GDM1 (cell line): ENCODE measurements at regions not wholly inside any gene's neighbourhood (a gene's known extent, or its start where the extent isn't known, plus 50 kb on each side); places are given as distances from the start of the nearest gene placed in this dataset.
"Not testable (repeated sequence)": the region's sequence is repeated elsewhere in the genome, so short reads cannot be mapped to it uniquely, and the experiment has no call there.

ENCODE experiments used
- DNase-seq: peaks from one replicate; lab custom pipeline; 2025; lab: John Stamatoyannopoulos, UW

GRCh38 chr6:81002126-81002525 is 750.4 kb downstream of the TENT5A start:
- no peak for DNase-seq

- DNase-seq: no peak
Measured at GRCh38 chr6:80991316-80991715, 761.2 kb downstream of the TENT5A start.

GRCh38 chr6:80988892-80989291 is 763.6 kb downstream of the TENT5A start:
- DNase-seq: no peak

DNA sequence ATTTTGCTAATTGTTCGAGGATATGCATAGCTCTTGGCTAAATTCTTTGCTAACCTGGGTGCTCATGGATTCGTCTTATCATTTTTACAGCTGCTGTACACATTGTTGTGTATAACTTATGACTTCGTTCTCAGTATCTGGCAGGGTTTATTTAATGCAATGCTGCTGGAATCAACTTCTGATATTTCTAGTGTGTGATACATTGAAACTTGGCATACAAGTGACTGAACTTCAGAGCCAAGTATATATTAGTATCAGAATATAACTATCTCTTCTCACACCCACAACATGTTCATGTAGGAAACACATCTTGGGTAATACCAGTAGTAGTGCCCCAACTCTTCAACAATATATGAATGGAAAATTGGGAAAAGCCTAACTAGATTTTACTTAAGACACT is 764.2 kb downstream of the TENT5A start:
- no peak for DNase-seq

- not testable (repeated sequence) for DNase-seq
Measured at GRCh38 chr6:80981226-80981625, 771.3 kb downstream of the TENT5A start.

GRCh38 chr6:80976336-80976735 is 776.1 kb downstream of the TENT5A start:
- no peak for DNase-seq

- DNase-seq: no peak
Measured at GRCh38 chr6:80974579-80974978, 777.9 kb downstream of the TENT5A start.

DNA sequence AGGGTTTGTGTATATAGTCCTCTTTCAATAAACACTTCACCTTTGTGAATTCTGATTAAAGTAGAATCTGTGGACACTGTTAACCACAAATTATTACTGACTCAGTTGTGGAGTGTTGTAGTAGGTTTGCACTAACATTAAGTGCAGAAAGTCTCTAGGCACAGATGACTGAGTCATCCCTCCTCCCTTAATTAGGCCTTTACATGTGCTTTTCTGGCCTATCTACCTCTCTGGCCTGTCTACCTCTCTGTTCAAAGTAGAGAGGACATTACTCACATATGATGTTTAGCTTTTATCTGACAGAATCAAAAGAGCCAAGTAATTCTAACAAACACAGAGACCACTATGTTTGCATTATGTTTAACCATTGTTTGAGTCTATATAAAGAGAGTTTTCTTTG is 783.0 kb downstream of the TENT5A start:
- DNase-seq: no peak

GRCh38 chr6:80967609-80968008 is 784.9 kb downstream of the TENT5A start:
- no peak for DNase-seq

DNA sequence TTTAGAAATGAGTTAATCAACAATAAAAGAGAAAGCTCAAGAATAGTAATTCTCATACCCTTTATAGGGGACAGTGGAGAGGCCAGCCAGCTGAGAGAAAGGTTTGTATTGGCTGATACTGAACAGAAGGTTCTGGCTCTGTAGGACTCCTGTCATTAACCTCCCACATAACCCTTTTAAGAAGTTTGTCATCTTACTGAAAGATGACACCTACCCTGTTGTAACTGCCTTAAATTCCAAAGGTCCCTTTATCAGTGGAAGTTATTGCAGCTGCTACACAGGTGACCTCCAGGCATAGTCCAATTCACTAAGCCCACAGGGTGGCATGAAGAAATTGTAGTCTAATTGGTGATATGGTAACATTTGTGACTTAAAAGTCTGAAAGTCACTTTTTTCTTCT is 790.1 kb downstream of the TENT5A start:
- DNase-seq: no peak

DNA sequence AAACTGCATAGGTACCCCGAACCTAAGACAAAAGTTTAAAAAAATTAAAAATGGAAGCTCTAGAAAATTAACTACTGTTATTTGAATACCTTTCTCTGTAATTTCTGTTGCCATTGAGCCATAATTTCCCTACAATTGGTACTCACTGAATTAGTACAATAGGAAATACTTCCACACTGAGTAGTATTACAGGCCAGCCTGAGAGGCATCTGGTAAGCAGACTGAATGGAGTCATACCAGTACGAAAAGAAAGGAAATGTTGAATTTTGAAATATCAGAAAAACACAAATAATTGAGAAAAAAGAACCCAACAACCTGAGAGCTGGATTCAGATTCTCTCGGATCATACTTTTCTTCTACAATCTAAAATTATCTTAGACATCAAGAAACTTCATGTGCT is 791.3 kb downstream of the TENT5A start:
- no peak for DNase-seq

- DNase-seq: no peak
Measured at GRCh38 chr6:80959034-80959433, 793.4 kb downstream of the TENT5A start.

DNA sequence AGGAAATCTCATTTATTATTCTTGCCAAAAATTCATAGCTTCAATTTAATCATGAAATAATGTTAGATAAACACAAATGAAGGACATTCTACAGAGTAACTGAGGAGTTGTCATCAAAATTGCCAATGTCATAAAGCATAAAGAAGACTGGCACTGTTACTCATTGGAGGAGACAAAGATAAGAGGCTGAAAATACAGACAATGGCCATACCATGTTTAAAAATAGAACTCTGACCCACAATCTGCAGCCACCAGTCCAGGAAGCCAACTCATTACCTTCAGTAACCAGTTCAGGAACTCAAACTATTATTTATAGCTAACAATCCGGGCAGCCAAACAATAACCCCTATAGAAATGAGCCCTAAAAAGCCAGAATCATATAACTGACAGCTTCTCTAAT is 795.6 kb downstream of the TENT5A start:
- no peak for DNase-seq

- not testable (repeated sequence) for DNase-seq
Measured at GRCh38 chr6:80952479-80952878, 800.0 kb downstream of the TENT5A start.

DNA sequence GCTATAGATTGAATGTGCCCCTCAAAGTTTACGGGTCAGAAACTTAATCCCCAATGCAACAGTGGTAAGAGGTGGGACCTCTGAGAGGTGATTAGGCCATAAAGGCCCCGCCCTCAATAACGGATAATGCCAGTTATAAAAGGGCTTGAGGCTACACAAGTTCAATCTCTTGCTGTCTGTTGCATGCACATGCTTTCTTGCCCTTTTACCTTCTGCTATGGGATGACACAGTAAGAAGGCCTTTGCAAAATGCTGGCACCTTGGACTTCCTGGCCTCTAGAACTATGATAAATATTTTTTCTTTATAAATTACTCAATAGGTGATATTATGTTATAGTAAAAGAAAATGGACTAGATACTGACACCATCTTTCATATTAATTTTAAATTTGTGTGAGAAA is 806.1 kb downstream of the TENT5A start:
- DNase-seq: no peak

DNA sequence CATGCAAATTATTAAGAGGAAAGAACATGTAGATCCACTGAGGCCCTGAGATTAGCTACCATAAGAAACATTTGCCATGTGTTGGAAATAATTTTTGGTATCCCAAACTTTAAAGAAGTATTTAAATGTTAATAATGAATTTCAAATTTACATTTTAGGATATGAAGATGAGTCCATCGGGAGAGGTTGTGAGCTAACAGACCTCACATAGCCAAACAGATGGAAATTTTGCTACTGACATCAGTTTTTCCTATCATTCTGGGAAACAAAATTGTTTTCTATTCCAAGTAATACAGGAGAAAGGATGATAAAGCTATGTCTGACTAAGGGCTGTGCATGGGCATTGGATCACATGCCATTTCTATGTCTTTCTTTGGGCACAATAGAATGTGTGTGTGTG is 809.6 kb downstream of the TENT5A start:
- DNase-seq: no peak

DNA sequence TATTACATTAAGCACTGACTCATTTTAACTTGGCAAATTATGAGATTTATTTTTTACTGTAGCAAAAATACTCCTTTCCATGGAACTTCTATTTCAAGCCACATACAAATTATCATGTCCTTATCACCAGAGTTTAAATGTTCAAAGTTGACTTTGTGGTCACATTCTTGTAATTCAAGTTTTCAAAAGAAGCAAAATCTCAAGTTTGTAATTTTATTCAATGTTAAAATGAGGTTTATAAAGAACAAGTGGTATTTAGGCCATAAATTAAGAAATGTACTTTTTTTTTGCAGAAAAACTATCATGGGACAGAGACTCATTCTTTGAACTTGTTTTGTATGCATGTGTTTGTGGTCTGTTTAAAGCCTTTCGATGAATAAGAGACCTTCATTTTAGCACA is 811.5 kb downstream of the TENT5A start:
- DNase-seq: no peak

GRCh38 chr6:80940571-80940970 is 811.9 kb downstream of the TENT5A start:
- DNase-seq: no peak

- no peak for DNase-seq
Measured at GRCh38 chr6:80939898-80940297, 812.6 kb downstream of the TENT5A start.

- no peak for DNase-seq
Measured at GRCh38 chr6:80939480-80939879, 813.0 kb downstream of the TENT5A start.

DNA sequence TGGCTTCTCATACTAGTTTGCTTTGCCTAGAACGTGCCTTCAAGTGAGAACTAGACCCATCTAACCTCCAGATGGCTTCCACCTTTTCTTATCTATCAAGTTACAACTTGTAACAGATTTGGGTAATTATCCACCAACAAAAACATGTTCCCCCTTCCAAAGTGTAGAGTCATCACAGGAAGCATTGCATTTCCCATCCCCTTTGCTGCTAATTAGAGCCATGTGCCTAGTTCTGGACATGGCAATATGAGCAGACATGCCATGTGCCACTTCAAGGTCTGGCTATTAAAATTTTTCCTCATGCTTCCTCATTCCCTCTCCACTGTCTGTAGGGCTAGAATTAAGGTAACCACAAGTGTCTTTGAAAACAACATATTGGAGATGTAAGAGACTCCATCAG is 814.4 kb downstream of the TENT5A start:
- DNase-seq: no peak

GRCh38 chr6:80932359-80932758 is 820.1 kb downstream of the TENT5A start:
- DNase-seq: no peak

DNA sequence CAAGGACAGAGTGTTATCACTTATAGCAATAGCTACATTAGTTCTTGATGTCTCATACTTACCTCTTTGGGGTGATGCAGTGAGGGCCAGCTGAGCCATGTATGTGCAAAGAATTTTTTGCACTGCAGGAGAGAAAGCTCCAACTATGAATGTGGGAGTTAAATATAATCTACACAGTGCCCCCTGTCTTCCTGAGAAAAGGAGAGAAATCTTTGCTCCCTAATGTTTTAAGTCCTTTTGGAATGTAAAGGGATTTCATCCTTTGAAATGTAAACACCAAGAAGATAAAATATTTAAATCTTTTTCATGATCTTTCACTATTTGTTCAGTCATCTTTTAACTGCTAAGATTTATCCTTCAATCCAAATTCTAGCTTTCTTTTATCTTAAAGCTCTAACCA is 822.1 kb downstream of the TENT5A start:
- no peak for DNase-seq

DNA sequence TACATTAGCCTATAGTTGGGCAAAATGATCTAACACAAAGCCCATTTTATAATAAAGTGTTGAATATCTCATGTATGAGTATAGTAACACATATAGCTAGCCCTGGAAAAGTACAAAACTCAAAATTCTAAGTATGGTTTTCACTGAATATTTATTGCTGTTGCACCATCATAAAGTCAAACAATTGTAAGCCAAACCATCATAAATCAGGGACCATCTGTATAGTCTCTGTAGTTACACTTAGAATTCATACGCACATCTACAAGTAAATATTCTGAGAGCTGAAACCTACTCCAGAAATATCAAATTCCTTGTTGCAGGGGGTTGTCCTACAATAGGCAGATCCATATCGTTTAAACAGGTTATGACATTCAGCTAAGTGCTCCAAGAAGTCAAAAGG is 817.3 kb downstream of the BCKDHB start:
- no peak for DNase-seq

DNA sequence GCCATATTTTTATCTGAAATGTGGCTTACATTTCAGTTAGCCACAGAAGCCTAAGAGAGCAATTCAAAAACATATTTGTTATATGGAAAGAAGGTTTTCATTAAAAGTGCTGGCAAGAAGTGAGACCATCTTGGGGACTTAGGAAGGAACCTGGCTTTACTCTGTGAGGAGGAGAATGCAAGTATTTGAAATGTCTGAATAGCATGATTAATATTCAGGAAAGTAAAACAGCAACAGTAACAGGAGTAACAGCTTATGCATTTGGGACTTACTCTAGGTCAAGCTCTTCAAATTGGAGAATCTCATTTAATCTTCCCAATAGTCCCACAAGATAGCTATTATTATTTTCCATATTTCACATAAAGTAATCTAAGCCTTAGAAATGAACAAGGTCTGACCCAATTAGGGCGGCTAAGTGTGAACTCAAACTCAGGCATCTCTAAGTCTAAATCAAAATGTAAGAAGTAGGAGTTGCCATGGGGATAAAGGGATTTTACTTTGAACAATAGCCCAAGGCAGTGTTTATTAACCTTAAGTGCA is 816.5 kb downstream of the BCKDHB start:
- no peak for DNase-seq
